CD4-positive, alpha-beta T cell treated with Interleukin-21 for 1 hour (primary cell): ENCODE measurements at regions not wholly inside any gene's neighbourhood (a gene's known extent, or its start where the extent isn't known, plus 50 kb on each side); places are given as distances from the start of the nearest gene placed in this dataset.
"Not testable (repeated sequence)": the region's sequence is repeated elsewhere in the genome, so short reads cannot be mapped to it uniquely, and the experiment has no call there.

Experiments
- DNase-seq: peaks from one replicate; pipeline ENCODE4 v3.0.0-alpha.2; 2020

- DNase-seq: no peak
Observed at GRCh38 chr10:33484787-33485186, 150.3 kb upstream of the NRP1 start.

- DNase-seq: no peak
Observed at GRCh38 chr10:33483816-33484190, 149.3 kb upstream of the NRP1 start.

- DNase-seq: no peak
Observed at GRCh38 chr10:33483124-33483815, 148.8 kb upstream of the NRP1 start.

- no peak for DNase-seq
Observed at GRCh38 chr10:33482486-33482885, 148.0 kb upstream of the NRP1 start.

GRCh38 chr10:33481184-33481583 lies 146.7 kb upstream of the NRP1 start:
- no peak for DNase-seq

GRCh38 chr10:33480417-33480816 lies 145.9 kb upstream of the NRP1 start:
- DNase-seq: not testable (repeated sequence)

- DNase-seq: no peak
Observed at GRCh38 chr10:33478675-33479125, 144.2 kb upstream of the NRP1 start.

GRCh38 chr10:33478089-33478674 lies 143.7 kb upstream of the NRP1 start:
- no peak for DNase-seq

- no peak for DNase-seq
Observed at GRCh38 chr10:33477291-33478088, 143.0 kb upstream of the NRP1 start.

GRCh38 chr10:33476757-33477273 lies 142.3 kb upstream of the NRP1 start:
- no peak for DNase-seq

GRCh38 chr10:33473688-33474087 lies 139.2 kb upstream of the NRP1 start:
- DNase-seq: no peak

- DNase-seq: not testable (repeated sequence)
Observed at GRCh38 chr10:33468006-33468405, 133.5 kb upstream of the NRP1 start.

- DNase-seq: no peak
Observed at GRCh38 chr10:33465747-33466146, 131.3 kb upstream of the NRP1 start.

- no peak for DNase-seq
Observed at GRCh38 chr10:33463011-33463410, 128.5 kb upstream of the NRP1 start.

- DNase-seq: no peak
Observed at GRCh38 chr10:33461295-33461640, 126.8 kb upstream of the NRP1 start.

GRCh38 chr10:33460505-33461294 lies 126.2 kb upstream of the NRP1 start:
- DNase-seq: no peak

- DNase-seq: no peak
Observed at GRCh38 chr10:33459602-33460001, 125.1 kb upstream of the NRP1 start.

- no peak for DNase-seq
Observed at GRCh38 chr10:33455029-33455428, 120.6 kb upstream of the NRP1 start.

GRCh38 chr10:33454554-33454953 lies 120.1 kb upstream of the NRP1 start:
- no peak for DNase-seq

- DNase-seq: no peak
Observed at GRCh38 chr10:33453081-33454025, 118.9 kb upstream of the NRP1 start.

GRCh38 chr10:33448421-33449140 lies 114.1 kb upstream of the NRP1 start:
- no peak for DNase-seq
